HFFc6 (cell line): ENCODE measurements at regions not wholly inside any gene's neighbourhood (a gene's known extent, or its start where the extent isn't known, plus 50 kb on each side); places are given as distances from the start of the nearest gene placed in this dataset.

Source experiments
- DNase-seq: peaks from one replicate; pipeline ENCODE4 v3.0.0-alpha.2; 2018
- H3K27ac Mint-ChIP-seq: 2 replicates; pipeline ENCODE4 v1.8.0; 2020; ENCODE audit warnings: mild to moderate bottlenecking, mixed read lengths
- H3K27me3 Mint-ChIP-seq: 2 replicates; pipeline ENCODE4 v1.8.0; 2021; ENCODE audit warnings: mild to moderate bottlenecking, moderate library complexity, mixed read lengths; ENCODE audit not compliant: insufficient read depth
- H3K36me3 Mint-ChIP-seq: 2 replicates; pipeline ENCODE4 v1.8.0; 2021; ENCODE audit warnings: low read depth, mixed read lengths
- H3K4me1 Mint-ChIP-seq: 2 replicates; pipeline ENCODE4 v1.8.0; 2020; ENCODE audit warnings: low read depth, mixed read lengths
- H3K4me3 Mint-ChIP-seq: 2 replicates; pipeline ENCODE4 v1.8.0; 2020; ENCODE audit warnings: mild to moderate bottlenecking, moderate library complexity, mixed read lengths
- H3K9me3 Mint-ChIP-seq: 2 replicates; pipeline ENCODE4 v1.8.0; 2020; ENCODE audit warnings: mild to moderate bottlenecking, mixed read lengths
- CTCF ChIP-seq: fragments of 200-600 bp; sonication (generic); IDR thresholded peaks from 2 replicates; pipeline ENCODE4 v1.5.0; 2021; ENCODE audit warnings: antibody characterized with exemption, mild to moderate bottlenecking

GRCh38 chr16:48086422-48086821 lies 69.4 kb downstream of the ABCC12 start:
- no peaks in the 10 kb centered on the region for H3K36me3 Mint-ChIP-seq
- H3K4me1 Mint-ChIP-seq, result peaks cover 35% of the 10 kb centered on the region
- no peak overlapping the region for H3K27ac Mint-ChIP-seq
- TF ChIP-seq CTCF, result no peak
- H3K4me3 Mint-ChIP-seq, result no peak overlapping the region
- peaks cover 14% of the 10 kb centered on the region for H3K27me3 Mint-ChIP-seq
- no peak for DNase-seq
- H3K9me3 Mint-ChIP-seq, result no peaks in the 10 kb centered on the region

GRCh38 chr16:48085729-48086128 lies 70.1 kb downstream of the ABCC12 start:
- H3K9me3 Mint-ChIP-seq, result no peaks in the 10 kb centered on the region
- peaks cover 42% of the 10 kb centered on the region for H3K4me1 Mint-ChIP-seq
- no peak for DNase-seq
- no peak overlapping the region for H3K4me3 Mint-ChIP-seq
- H3K36me3 Mint-ChIP-seq, result no peaks in the 10 kb centered on the region
- no peak for TF ChIP-seq CTCF
- peaks cover 9% of the 10 kb centered on the region for H3K27me3 Mint-ChIP-seq
- no peak overlapping the region for H3K27ac Mint-ChIP-seq

- Mint-ChIP-seq H3K27ac (no peak overlapping the region), H3K27me3 (peaks cover 9% of the 10 kb centered on the region), H3K4me3 (no peak overlapping the region), H3K9me3 (no peaks in the 10 kb centered on the region), H3K36me3 (no peaks in the 10 kb centered on the region), H3K4me1 (peaks cover 42% of the 10 kb centered on the region)
- no peak for TF ChIP-seq CTCF
- no peak for DNase-seq
Measured at GRCh38 chr16:48084826-48085225, 71.0 kb downstream of the ABCC12 start.

DNA sequence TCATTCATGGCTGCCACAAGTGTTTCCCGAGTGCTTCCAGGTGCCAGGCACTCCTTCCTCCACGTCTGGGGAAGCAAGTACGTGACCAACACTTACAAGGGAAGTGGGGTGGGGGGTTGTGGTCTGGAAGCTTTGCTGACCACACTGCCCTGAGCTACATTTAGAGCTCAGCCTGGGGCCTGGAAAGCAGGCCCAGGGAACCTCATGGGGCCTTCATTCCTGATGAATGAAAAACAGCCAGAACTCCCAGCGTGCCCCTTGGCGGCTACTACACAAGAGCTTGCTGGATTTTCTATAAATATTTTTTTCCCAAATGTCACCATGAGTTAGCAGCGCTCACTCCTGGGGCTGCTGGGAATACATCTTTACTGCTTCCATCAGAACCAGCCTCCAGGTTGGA lies 73.3 kb downstream of the ABCC12 start:
- H3K4me1 Mint-ChIP-seq, result peaks cover 43% of the 10 kb centered on the region
- H3K27me3 Mint-ChIP-seq, result peaks cover 7% of the 10 kb centered on the region
- H3K27ac Mint-ChIP-seq, result peak overlapping the region; percentile 77; the same call in 1 of the 2 replicates
- no peaks in the 10 kb centered on the region for H3K36me3 Mint-ChIP-seq
- H3K9me3 Mint-ChIP-seq, result no peaks in the 10 kb centered on the region
- DNase-seq, result peak; percentile 42
- no peak for TF ChIP-seq CTCF
- no peak overlapping the region; the same call in 1 of the 2 replicates for H3K4me3 Mint-ChIP-seq

- Mint-ChIP-seq H3K4me3 (peak overlapping the region; percentile 49), H3K4me1 (peaks cover 47% of the 10 kb centered on the region), H3K27ac (peak overlapping the region; percentile 74)
Measured at GRCh38 chr16:48081656-48082055, 74.1 kb downstream of the ABCC12 start.

More at GRCh38 chr16:48081656-48082055, 74.1 kb downstream of the ABCC12 start:
- H3K9me3 Mint-ChIP-seq, result no peaks in the 10 kb centered on the region
- TF ChIP-seq CTCF, result no peak
- peaks cover 7% of the 10 kb centered on the region for H3K27me3 Mint-ChIP-seq
- H3K36me3 Mint-ChIP-seq, result no peaks in the 10 kb centered on the region
- DNase-seq, result peak; percentile 89
